K562 (cell line): ENCODE measurements at regions not wholly inside any gene's neighbourhood (a gene's known extent, or its start where the extent isn't known, plus 50 kb on each side); places are given as distances from the start of the nearest gene placed in this dataset.

Experiments
- CC2D1A ChIP-seq: fragments of 450-650 bp; IDR thresholded peaks from 2 replicates; pipeline ENCODE4 v1.6.1; 2017; ENCODE audit warnings: mild to moderate bottlenecking
- IRF1 ChIP-seq: sonication (generic); formaldehyde crosslinking; IDR thresholded peaks from 2 replicates; pipeline ENCODE4 v1.8.0; 2022; ENCODE audit warnings: missing genetic modification reagents, mild to moderate bottlenecking, borderline replicate concordance
- MYBL2 ChIP-seq, 2 experiments: fragments of 450-650 bp in 1 of 2; sonication (generic) in 1 of 2; formaldehyde crosslinking in 1 of 2; IDR thresholded peaks; 2 replicates each; pipeline versions ENCODE4 v1.6.1 to v1.8.1; 2017 to 2022; ENCODE audit warnings: borderline replicate concordance in 1 of 2, inconsistent platforms in 1 of 2, low read depth in 1 of 2, mild to moderate bottlenecking in 1 of 2, missing genetic modification reagents in 1 of 2, moderate library complexity in 1 of 2
- TEAD4 ChIP-seq, 2 experiments: sonication (generic) in 1 of 2; formaldehyde crosslinking in 1 of 2; IDR thresholded peaks; 2 replicates each; pipeline versions ENCODE4 v1.6.1 to v1.8.0; 2012 to 2022; ENCODE audit warnings: borderline replicate concordance in 1 of 2, inconsistent platforms in 1 of 2, low read length in 1 of 2, mild to moderate bottlenecking in 1 of 2, missing genetic modification reagents in 1 of 2
- UBTF ChIP-seq, 2 experiments: IDR thresholded peaks; 2 replicates each; pipeline ENCODE4 v1.6.1; 2012; ENCODE audit warnings: improper control_type of control experiment in 2 of 2, low read depth in 2 of 2, low read length in 2 of 2, borderline replicate concordance in 1 of 2

- TF ChIP-seq IRF1 (CRISPR knock-in tag): no peak
- no peak for TF ChIP-seq CC2D1A
- no peak for TF ChIP-seq UBTF (IDR thresholded peaks at IDR 0.05; ENCODE audit: borderline replicate concordance in 1 of 2, low read depth in 2 of 2, low read length in 2 of 2)
- TF ChIP-seq TEAD4 (IDR thresholded peaks at IDR 0.05; ENCODE audit: low read length): no peak
- TF ChIP-seq TEAD4 (CRISPR knock-in tag; IDR thresholded peaks at IDR 0.05; ENCODE audit: borderline replicate concordance): peak; percentile 85; the same call in 1 of the 2 replicates
- TF ChIP-seq MYBL2 (IDR thresholded peaks at IDR 0.05; ENCODE audit: low read depth): no peak
- 0 out of 2 replicates have a peak, but pooled peaks have one; percentile 63 for TF ChIP-seq MYBL2 (CRISPR knock-in tag; IDR thresholded peaks at IDR 0.05; ENCODE audit: borderline replicate concordance)
These were observed 57.9 kb upstream of the TOP3B start (continued) for GRCh38 chr22:22040472-22040871.
